ENCODE measurements at regions not wholly inside any gene's neighbourhood (a gene's known extent, or its start where the extent isn't known, plus 50 kb on each side); places are given as distances from the start of the nearest gene placed in this dataset.

- TF ChIP-seq POLR2A (IDR thresholded peaks at IDR 0.05; ENCODE audit: low read depth, low read length) (no peak), BHLHE40 (IDR thresholded peaks at IDR 0.05; ENCODE audit: low read depth, low read length) (peak; percentile 60; the same call in 1 of the 2 replicates)
These were observed 169.6 kb downstream of the KCNS3 start for GRCh38 chr2:18047896-18048657.

Data from IMR-90 (cell line).